HG02642 (cell line): ENCODE measurements at regions not wholly inside any gene's neighbourhood (a gene's known extent, or its start where the extent isn't known, plus 50 kb on each side); places are given as distances from the start of the nearest gene placed in this dataset.

Experiments used
- ATAC-seq: cut with Tn5 transposase; IDR thresholded peaks from one replicate; pipeline ENCODE4 v1.9.1; 2021; ENCODE audit warnings: mild to moderate bottlenecking; ENCODE audit not compliant: unreplicated experiment, poor library complexity

- ATAC-seq, result no peak
Observed at GRCh38 chr5:93130624-93131490, 450.2 kb downstream of the NR2F1-AS1 start.

- ATAC-seq, result no peak
Observed at GRCh38 chr5:93126634-93127033, 454.4 kb downstream of the NR2F1-AS1 start.

GRCh38 chr5:93123127-93123526 lies 457.9 kb downstream of the NR2F1-AS1 start:
- ATAC-seq, result no peak

GRCh38 chr5:93122446-93122845 lies 458.6 kb downstream of the NR2F1-AS1 start:
- ATAC-seq, result no peak

GRCh38 chr5:93120771-93121170 lies 460.2 kb downstream of the NR2F1-AS1 start:
- no peak for ATAC-seq

GRCh38 chr5:93120051-93120450 lies 461.0 kb downstream of the NR2F1-AS1 start:
- ATAC-seq, result no peak

- no peak for ATAC-seq
Observed at GRCh38 chr5:93117751-93118531, 463.1 kb downstream of the NR2F1-AS1 start.

- ATAC-seq, result no peak
Observed at GRCh38 chr5:93107805-93108520, 473.1 kb downstream of the NR2F1-AS1 start.

- ATAC-seq, result no peak
Observed at GRCh38 chr5:93107141-93107540, 473.9 kb downstream of the NR2F1-AS1 start.

- ATAC-seq, result no peak
Observed at GRCh38 chr5:93101661-93102060, 479.4 kb downstream of the NR2F1-AS1 start.

- ATAC-seq, result no peak
Observed at GRCh38 chr5:93100976-93101375, 480.0 kb downstream of the NR2F1-AS1 start.

- no peak for ATAC-seq
Observed at GRCh38 chr5:93100428-93100827, 480.6 kb downstream of the NR2F1-AS1 start.

- no peak for ATAC-seq
Observed at GRCh38 chr5:93099902-93100347, 481.1 kb downstream of the NR2F1-AS1 start.

- ATAC-seq, result no peak
Observed at GRCh38 chr5:93096561-93096960, 484.5 kb downstream of the NR2F1-AS1 start.

GRCh38 chr5:93092349-93093105 lies 488.5 kb downstream of the NR2F1-AS1 start:
- ATAC-seq, result no peak

- ATAC-seq, result no peak
Observed at GRCh38 chr5:93090698-93091097, 490.3 kb downstream of the NR2F1-AS1 start.

GRCh38 chr5:93088592-93089389 lies 492.2 kb downstream of the NR2F1-AS1 start:
- no peak for ATAC-seq

- ATAC-seq, result no peak
Observed at GRCh38 chr5:93087326-93087725, 493.7 kb downstream of the NR2F1-AS1 start.

- ATAC-seq, result no peak
Observed at GRCh38 chr5:93082981-93083380, 498.0 kb downstream of the NR2F1-AS1 start.
